AG10803 (cell line): ENCODE measurements at regions not wholly inside any gene's neighbourhood (a gene's known extent, or its start where the extent isn't known, plus 50 kb on each side); places are given as distances from the start of the nearest gene placed in this dataset.

Experiments
- DNase-seq: peaks from one replicate; pipeline ENCODE4 v3.0.0; 2010; ENCODE audit warnings: low read depth
- H3K4me3 ChIP-seq: 2 replicates; pipeline ENCODE4 v1.5.1; 2011; ENCODE audit warnings: mild to moderate bottlenecking, low read length, control low read depth
- TF ChIP-seq, protein P1 (sequence below): conservative IDR thresholded peaks from 2 replicates; pipeline ENCODE4 v1.5.1; 2011; ENCODE audit warnings: mild to moderate bottlenecking, low read length, control low read depth, inconsistent platforms

DNA sequence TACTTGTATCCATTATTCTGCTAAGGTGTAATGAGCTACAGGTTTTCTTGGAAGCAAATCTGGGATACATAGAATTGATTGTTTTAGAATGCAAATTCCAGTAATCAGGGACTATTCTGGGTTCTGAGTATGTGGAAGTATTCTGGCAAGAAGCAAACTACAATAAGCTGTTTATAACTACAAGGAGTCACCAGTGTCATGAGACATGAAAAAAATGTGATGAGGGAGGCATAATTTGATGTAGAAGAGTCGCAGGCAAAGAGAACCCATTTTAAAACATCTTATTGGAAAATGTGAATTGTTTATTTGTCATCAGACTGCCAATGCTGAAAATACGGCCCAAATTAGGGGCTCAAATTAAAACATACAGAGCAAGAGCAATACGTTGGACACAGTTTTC is 321.8 kb upstream of the E2F7 start:
- TF ChIP-seq, protein P1, sequence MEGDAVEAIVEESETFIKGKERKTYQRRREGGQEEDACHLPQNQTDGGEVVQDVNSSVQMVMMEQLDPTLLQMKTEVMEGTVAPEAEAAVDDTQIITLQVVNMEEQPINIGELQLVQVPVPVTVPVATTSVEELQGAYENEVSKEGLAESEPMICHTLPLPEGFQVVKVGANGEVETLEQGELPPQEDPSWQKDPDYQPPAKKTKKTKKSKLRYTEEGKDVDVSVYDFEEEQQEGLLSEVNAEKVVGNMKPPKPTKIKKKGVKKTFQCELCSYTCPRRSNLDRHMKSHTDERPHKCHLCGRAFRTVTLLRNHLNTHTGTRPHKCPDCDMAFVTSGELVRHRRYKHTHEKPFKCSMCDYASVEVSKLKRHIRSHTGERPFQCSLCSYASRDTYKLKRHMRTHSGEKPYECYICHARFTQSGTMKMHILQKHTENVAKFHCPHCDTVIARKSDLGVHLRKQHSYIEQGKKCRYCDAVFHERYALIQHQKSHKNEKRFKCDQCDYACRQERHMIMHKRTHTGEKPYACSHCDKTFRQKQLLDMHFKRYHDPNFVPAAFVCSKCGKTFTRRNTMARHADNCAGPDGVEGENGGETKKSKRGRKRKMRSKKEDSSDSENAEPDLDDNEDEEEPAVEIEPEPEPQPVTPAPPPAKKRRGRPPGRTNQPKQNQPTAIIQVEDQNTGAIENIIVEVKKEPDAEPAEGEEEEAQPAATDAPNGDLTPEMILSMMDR: no peak
- no peak overlapping the region for H3K4me3 ChIP-seq
- DNase-seq: no peak

DNA sequence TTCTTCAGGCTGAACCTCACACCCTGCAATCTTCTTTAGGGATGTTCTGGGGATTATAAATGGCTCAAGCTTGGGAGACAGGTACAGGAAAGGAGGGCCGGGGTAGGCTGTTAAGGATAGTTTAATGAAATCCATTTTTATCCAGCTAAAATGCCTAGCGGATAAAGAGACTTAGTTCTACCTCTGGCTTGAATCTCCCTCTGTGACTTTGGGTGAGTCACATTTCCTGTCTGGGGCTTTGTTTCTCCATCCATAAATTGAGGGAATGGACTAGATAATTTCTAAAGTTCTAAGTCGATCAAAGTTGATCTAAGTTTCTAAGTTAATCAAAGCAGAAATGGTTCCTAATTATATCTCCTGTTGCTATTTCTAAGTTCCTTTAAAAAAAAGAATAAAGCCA is 319.6 kb upstream of the E2F7 start:
- TF ChIP-seq, protein P1: no peak
- no peak for DNase-seq
- H3K4me3 ChIP-seq: no peak overlapping the region

DNA sequence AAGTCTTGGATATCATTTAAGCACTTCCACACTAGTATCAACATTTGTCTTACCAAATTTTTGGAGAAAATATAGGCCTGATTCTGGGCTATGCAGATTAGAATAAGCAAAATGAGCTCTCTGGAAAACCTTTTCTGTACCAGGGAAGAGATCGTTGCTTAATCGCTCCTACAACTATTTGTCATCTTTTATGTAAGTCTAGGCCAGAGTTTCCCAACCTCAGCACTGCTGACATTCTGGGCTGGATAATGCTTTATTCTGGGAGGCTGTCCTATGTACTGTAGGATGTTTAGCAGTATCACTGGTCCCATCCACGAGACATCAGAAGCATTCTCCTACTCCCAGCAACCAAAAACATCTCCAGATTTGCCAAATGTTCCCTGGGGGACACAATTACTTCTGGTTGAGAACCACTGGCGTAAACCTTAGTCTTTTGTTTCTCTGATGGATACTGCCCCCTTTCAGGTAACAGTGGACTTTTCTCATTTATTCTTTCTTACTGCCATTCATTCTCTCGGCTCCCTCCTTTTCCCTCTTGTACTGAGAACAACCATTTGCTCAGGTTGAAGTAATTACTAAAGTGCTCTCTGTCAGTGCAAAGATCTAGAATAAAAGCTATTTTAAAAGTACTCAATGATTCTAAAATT is 316.9 kb upstream of the E2F7 start:
- H3K4me3 ChIP-seq: no peak overlapping the region
- peak; percentile 49 for DNase-seq
- TF ChIP-seq, protein P1: no peak

DNA sequence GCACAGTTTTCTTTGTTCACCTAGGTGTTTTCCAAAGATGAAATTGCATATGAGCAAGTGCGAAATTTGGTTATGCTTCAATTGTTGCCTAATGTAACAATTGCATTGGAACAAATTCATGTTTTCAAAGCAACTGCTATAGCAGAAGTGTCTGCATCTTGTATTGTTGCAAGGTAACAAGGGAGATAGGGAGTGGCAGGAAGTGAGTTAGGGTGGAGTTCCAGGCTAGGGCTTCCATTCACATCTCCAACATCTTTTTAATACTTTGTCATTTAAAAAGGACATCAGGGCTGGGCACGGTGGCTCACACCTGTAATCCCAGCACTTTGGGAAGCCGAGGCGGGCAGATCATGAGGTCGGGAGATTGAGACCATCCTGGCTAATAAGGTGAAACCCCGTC is 312.3 kb upstream of the E2F7 start:
- TF ChIP-seq, protein P1: no peak
- DNase-seq: no peak
- H3K4me3 ChIP-seq: no peak overlapping the region

DNA sequence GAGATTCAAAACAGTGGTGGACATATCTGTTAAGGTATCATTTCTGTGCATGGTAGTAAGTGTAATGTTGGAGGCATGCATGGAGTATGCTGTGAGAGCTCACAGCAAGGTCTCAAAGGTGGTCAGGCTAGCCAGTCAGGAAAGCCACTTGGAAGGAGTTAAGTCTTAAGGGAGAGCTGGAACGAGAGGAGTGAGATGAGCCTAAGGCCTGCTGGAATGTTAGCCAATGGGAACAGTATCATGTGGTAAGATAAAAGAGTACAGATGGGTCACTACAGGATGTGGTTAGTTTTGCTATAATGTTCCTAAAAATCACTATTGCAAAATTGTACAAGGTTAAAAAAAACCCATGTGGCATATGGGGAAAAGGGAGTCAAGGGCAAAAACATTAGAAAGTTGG is 311.7 kb upstream of the E2F7 start:
- TF ChIP-seq, protein P1: no peak
- peak; percentile 89 for DNase-seq
- no peak overlapping the region for H3K4me3 ChIP-seq

DNA sequence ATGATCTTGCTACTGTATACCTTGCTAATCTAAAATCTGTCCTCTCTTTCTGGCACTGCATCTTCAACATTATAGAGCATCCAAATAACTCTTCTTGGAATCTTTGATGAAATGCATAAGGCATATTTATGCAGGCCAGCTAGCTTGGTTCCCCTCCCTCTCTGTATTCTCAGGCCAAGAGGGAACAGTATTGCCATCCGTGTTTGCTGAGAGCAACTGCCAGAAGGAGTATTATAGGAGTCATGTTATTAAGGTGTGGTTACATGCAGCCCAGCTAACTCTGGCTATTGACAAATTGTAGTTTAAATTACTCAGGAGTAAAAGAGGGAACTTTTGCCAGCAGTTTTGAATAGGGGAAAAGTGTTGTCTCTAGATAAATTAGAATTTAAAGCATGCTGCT is 309.3 kb upstream of the E2F7 start:
- TF ChIP-seq, protein P1: no peak
- no peak for DNase-seq
- no peak overlapping the region for H3K4me3 ChIP-seq

DNA sequence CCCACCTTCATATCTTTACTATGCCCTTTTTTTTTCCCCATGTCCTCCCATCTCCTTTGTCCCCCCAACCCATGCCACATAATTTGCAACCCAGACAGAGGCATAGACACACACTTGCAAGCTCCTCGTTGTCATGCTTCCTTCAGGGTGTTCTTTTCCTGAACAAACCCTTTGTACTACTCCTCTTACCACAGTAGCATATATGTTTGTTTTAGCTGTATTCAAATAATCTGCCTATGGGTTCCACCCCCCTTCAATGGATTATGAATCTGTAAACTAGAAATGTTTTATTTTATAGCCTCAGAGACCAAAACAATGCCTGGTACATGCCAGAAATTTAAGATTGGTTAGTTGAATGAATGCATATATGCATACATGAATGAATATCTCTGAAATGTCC is 307.1 kb upstream of the E2F7 start:
- TF ChIP-seq, protein P1: no peak
- DNase-seq: no peak
- H3K4me3 ChIP-seq: no peak overlapping the region
